Activated CD4-positive, CD25-positive, alpha-beta regulatory T cell treated with anti-CD3 and anti-CD28 coated beads, Interleukin-2, amount 50 U/mL, for 72 hours (primary cell): ENCODE measurements at regions not wholly inside any gene's neighbourhood (a gene's known extent, or its start where the extent isn't known, plus 50 kb on each side); places are given as distances from the start of the nearest gene placed in this dataset.
A peak's percentile ranks its signal among the peaks of the same experiment; 100 is the strongest.

Experiments
- DNase-seq: peaks from one replicate; pipeline ENCODE4 v3.0.0; 2021

DNA sequence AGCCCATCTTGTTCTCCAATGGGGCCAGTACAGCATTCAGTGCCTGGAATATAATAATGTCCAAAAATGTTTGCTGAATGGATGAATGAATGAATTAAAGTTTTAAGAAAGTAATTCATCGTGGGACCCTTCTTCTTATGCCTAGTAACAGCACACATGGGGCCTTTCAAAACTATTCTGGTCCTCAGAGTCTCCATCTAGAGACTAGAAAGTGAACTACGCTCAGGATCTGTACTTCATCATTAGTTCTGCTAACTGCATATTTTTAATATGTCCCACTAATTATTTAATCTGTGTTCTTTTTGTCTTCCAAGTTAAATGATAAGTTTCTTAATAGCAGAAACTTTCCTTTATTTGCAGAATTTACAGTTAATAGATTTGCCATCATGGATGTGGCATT is 172.5 kb downstream of the SMAD2 start:
- DNase-seq: no peak

DNA sequence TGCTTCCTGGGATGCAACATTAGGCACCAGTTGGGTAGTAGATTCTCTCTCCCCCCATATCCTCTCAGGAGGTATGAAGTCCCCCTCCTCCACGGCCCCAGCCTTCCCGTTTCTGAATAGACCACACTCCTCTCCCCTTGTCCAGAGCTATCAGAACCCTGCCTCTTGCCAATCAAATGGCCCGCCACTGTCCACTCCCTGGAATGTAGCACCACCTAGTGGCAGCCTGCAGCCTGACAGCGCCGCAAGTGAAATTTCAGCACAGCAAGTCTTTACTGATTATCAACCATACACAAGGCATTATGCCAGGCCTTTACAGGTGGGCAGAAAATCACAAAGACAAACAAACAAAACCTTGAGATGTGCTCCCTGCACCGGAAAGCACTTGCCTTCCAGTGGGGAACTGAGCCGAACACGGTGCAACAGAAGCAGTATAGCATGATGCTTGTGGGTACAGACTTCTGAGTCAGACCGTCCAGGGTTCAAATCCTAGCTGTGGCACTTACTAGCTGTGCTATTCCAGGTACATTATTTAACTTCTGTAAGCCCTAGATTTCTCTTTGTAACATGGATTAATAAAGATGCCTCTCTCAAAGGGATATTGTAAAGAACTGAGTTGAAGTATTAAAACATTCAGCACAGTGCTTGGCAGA is 174.0 kb downstream of the SMAD2 start:
- DNase-seq: peak; percentile 62

DNA sequence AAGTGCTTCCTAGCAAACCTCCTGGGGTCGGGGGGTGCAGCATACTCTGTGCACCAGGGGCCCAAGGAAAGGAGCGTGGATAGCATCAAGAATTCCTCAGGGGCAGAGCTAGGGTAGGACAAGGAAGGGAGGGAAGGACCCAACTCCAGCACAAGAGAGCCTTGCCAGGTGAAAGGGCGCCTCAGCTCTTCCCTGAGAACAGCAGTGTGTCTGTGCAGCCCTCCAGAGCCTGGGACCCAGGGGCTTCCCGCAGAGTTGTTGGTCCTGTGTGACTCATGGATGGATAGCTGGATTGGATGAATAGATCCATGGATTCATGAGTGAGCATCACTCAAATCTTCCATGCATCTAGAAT is 175.4 kb downstream of the SMAD2 start:
- no peak for DNase-seq

DNA sequence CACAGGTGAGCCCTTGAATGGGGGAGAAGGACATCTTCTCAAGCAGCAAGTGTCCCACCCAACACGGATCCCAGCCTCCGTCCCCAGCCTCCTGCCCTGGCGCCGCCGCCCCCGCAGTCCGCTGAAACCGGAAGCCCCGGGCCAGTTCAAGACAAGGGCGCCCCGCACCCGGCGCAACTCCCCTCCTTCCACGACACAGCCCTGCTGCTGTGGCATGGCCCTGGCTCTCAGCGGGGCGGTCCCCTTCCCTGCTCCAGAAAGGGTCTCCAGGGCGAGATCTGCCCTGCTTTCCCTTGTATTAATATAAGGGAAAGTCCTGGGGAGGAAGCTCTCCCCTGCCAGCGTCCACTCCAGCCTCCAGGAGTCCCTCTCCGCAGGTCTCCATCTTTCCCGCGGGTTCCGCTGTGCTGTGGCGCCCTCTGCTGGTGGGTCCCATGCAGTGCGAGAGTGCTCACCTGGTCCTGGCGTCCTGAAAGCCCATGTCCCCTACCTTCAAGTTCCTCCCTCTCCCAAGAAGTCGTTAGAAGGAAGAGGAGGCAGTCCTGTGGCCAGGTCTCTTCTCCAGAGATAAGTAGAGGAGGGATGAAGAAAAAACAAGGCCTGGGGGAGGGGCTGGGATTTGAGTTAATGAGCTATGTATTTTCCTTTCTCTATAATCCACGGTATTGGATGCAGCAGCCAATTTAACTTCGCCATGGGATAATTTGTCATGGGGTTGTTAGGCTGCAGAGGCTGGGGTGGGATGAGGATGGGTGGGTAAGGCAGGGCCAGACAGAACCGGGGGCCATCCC is 176.0 kb downstream of the SMAD2 start:
- peak; percentile 71 for DNase-seq

DNA sequence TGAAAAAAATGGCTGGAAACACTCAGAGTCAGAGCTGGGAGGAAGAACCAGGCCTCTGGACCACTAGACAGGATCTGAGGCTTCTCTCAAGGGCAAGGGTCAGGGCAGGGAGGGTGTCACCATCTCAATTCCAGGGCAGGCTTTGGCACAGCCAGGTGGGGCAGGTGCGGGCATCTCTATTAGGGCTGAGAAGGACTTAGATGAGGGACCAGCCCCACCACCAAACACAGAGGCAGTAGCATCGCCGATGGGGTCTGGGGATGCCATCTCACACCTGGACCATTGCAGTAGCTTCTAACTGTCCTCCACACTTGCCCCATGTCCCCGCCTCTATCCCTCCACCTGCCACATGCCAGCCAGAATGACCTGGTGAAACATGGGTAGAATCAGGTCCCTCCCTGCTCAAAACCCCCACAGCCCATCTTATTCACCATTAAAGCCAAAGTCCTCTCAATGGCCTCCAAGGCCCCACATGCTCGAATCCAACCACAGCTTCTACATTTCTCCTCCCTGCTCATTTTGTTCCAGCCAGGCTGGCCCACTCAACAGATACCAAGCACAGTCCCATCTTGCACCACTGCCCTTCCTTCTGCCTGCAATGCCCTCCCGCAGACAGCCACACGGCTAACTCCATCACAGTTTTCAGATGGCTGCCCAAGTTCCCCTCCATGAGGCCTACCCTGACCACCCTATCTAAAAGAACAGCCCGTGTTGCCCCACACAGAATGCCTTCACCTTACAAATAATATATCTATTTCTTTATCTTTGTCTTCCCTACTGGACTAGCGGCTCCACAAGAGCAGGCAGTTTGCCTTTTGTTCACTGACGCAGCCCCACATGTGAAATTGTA is 177.4 kb downstream of the SMAD2 start:
- no peak for DNase-seq

DNA sequence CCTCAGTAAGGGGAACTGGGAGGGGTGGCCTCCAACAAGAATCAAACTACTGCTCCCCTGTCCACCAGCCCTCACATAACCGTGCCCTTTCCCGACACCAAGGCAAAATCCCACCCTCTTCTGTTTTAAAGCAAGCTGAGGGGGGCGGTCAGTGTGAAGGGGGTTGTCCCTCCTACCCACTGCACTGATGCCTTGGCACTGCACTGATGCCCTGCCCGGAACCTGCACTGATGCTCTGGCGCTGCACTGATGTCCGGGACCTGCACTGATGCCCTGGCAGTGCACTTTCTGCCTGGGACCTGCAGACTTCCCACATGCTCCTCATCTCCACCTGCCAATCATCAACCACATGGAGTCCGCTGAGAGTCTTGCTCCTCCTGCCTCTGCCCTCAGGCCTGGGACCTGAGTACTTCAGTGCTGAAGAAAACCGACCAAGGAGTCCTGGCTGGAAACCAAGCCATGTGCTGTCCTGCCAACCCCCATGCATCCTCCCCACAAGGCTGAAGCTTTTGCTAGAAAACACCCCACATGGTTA is 179.5 kb downstream of the SMAD2 start:
- no peak for DNase-seq

DNA sequence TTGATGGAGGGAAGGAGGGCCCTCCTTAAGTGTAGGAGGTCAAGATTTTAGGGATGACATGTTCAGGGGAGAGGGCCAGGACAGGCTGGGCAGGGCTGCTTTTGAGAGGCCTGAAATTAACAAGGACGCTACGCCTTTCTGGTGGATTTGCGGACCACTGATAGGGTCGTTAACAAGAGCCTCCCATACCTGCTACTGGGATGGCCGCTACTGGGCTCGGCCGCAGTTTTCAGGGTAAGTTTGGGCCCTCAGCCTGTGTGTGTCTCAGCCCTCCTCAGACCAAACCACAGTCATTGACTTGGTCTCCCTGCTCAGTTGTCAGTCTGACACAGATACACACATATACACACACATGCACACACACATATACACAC is 180.9 kb downstream of the SMAD2 start:
- no peak for DNase-seq

DNA sequence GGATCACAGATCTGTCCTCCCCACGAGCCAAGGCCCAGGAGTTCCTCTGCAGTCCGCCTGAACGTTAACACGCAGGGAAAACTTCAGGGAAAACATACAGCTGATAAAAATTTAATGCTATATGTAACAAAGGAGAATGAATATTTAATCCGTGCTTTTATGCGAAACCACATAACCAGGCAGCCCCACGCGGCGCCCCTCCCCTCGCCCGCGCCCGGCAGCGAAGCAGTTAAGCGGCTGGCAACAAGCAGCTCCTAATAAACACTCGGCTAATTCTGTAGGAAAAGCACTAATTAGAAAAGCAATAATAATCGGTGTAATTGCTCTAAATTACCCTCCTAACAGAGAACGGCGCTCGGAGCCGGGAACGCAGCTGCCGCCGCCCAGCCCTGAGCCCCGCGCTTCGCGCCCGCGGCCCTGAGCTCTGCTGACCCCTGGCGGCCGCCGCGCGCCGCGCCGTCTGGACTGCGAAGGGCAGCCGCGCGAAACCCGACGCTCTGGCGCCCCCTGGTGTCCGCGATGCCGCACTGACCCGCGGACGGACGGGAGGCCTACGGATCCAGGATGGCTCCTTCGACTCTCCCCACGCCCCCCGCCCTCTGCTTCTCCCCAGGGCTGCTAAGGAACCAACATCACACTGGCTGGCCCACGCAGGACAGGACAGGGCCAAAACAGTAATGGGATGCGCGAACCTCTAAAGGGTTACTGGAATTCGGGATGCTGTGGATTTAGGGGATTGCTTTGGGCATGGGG is 181.4 kb downstream of the SMAD2 start:
- DNase-seq: peak; percentile 89

DNA sequence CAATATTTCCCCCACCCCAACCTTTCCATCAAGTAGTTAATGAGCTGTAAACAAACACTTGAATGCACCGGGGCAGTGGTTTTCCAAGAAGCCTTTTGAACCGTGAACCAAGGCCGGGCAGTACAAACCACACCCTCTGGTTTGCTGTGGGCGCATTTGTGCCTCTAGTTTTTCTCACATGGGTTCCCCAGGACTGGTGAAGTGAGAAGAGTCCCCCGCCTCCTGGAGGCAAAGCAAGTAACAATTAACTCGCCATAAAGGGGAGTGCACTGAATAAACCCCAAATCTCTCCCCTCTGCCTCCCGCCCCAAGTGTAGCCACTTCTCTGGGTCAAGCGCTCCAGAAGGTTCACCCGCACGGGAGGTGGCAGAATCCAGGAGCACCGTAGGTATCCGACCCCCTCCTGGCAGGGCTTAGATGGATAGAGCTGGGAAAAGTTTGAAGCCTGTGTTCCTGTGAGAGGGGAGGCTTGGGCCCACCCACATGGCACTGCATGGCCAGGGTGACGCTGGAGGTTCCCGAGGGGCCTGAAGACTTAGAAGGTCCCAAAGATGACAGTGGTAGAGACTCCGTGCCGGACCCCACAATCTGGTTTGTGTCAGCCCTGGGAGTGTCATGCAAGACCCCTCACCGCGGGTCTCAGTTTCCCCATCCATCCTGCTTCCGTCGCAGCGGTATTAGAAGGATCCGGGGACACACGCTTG is 182.2 kb downstream of the SMAD2 start:
- no peak for DNase-seq

DNA sequence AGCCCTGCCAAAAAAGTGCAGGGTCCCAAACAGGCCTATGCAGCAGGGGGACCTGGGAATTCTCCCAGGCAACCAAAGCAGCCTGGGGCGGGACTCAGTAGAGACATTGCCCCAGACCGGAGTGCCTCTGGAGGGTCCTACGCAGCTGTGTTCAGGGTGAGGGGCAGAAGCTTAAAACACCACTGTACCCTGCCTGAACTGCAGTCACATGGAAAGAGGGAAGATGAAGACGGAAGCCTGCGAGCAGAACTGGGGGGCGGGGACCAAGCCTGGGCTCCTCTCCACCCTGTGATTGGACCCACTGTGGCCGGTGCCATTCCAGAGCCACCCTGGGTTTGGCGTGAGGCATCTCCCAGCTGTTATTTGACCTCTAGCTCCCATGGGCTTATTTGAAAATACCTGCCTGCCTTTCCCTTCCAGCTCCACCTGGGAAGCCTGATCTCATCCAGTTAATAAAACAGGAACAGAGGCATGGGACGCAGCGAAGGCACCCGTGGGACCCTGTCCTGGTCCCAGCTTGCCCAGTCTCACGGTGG is 183.1 kb downstream of the SMAD2 start:
- no peak for DNase-seq

DNA sequence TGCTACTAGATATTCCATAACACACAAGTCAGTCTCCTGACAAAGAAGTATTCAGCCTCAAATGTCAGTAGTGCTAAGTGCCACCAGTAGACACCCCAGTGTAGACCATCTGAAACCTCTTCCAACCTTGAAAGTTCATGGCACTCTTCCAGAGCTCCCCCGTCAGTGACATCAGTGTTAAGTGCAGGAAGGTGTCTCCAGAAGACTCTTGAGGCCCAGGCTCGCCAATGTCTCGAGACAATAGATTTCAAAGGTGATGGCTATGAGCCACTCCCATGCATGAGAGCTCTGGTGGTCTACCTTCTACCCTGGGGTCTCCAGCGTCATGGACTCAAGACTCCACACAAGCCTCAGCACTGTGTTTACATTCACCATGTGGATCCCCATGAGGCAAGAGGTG is 183.8 kb downstream of the SMAD2 start:
- no peak for DNase-seq

DNA sequence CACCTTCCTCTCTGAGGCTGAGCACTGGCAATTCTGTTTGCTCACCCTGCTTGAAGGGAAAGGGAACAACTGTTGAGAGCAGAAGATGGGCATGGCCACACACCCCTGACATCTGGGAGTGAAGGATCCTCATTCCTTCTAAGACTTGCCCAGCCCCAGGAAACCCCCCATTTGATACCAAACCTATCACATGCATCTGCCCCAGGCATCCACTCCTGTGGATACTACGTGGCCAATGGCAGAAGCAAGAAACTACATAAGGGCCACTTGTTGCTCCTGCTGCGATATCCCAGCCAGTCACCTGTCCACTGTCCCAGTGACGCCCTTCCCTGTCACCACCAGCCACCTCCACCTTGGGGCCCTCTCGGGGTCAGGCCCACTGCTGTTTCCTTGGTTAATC is 185.2 kb downstream of the SMAD2 start:
- DNase-seq: no peak

DNA sequence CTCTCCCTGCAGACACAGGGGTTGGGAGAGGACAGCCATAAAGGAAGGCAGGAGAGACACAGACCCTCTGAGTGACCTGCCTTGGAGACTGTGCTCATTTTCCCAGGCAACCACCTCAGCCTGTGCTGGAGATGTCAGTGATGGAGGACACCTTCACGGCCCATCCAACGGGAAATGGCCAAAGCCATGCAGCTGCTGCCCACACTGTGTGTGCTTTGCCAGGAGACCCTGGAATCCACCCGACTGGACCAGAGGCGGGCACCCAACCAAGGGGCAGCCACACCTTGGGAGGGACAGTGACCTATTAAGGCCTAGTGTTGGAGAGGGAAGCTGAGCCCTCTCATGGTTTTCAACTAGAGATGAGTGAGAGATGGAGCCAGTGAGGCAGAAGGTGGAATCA is 192.5 kb downstream of the SMAD2 start:
- no peak for DNase-seq

DNA sequence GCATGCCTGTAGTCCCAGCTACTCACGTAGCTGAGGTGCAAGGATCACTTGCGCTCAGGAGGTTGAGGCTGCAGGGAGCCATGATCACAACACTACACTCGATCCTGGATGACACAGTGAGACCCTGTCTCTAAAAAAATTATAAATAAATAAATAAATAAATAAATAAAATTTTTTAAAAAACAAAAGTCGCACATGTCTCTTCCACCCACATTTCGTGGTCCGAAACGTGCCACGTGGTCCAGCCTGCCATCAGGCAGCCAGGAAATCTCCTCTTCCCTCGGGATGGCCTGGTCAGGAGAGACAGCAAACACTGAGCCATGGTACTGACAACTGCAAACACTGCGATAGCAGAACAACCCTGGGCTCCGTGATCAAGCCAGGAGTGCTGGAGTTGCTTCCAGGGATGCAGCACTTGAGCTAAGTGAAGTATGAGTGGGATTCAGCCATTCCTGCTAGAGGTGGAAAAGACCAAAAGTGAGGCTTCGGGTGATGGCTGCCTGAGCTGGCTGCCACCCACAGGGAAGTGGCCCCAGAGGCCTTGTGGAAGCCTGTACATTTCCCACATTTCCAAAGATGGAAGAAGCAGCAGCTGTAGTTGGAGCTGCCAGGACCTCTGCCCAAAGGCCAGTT is 193.1 kb downstream of the SMAD2 start:
- DNase-seq: no peak

DNA sequence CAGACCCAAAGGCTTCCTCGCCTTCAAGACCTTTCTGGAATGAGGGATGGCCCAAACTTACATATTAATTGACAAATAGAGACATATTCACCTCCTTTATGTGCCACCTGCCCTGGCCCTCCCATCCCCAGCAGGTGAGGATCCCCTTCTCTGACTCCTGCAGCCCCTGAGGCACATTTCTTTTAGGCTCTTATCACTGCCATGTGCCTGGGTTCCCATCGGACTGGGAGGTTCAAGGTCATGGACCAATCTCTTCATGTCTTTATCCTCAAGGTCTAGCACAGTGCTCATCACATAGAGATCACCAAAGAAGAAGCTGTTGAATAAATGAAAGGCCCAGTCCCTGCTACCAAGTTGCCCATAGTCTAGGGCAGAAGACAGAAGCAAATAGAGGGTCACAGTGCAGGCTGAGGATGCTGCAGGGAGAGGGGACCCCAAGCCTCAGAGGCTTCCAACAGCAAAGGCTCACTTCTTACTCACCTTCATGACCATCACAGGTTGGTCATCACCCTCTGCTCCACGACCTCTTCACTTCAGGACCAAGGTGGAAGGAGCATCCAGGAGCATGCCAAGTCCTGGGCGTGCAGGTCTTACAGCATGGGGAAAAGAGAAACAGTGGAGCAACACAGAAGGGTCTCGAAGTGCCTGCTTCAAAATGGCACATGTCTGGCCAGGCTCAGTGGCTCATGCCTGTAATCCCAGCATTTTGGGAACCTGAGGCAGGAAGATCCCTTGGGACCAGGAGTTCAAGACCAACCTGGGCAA is 193.9 kb downstream of the SMAD2 start:
- no peak for DNase-seq

DNA sequence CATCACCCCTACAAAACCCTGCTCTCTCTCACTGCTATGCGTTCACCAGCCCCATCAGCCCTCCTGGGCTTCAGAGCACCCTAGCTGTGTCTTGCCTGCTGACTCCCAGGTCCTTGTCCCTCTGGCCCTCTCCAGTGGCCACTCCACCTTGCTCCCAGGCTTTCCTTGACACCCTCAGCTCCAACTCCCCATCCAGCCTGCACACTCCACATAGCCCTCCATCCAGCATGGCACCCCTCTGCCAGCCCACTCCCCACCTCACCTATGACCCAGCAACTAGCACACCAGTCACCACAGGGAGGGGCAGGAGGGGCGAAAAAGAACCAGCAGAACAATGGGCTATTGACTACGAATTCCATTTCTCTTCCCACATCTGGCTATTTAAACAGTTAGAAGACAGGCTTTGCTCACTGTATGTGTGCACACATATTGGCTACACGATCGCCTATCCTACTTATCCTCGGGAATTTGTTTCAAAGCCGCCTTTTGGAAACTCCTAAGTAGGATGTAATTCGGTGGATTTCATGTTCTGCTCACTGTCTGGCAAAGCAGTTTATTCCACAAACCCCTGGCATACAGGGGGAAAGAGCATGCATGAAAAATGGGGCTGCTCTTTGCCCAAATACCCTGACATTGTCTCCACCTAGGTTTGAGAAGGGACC is 195.3 kb downstream of the SMAD2 start:
- no peak for DNase-seq

DNA sequence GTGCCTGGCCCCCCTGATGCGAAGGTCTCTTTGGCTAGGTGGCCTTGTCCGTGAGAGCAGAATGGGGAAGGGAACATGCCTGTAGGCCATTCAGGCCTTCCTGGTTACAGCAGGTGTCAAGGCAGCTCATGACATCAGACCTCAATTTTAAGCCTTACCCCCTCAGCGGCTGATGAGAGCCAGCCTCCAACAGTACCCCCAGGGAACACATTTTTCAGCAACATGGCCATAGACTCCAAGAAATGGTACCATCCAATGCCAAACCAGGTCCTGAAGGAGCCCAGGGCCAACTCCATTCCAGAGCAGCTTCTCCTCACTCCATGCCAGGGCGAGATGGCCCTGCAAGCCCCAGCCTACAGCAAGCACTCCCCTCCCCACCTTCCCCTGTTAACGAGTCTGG is 199.2 kb downstream of the SMAD2 start:
- no peak for DNase-seq

DNA sequence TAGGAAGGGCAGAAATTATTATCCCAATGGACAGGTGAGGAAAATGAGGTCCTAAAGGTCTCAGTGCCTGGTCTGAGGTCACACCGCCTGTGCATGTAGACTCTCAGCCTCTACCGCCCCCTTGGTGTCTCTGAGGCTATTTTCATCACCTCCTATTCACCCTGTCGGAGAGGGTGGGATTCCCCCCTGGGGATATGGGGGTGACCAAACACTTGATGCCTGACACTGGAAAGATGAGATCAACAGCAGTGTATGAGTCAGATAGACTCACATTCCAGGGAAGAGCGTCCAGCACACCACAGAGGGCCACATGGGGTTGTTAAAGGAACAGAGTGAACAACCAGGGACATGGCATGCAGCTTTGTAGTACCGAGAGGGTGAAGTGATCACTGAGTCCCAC is 199.7 kb downstream of the SMAD2 start:
- no peak for DNase-seq

DNA sequence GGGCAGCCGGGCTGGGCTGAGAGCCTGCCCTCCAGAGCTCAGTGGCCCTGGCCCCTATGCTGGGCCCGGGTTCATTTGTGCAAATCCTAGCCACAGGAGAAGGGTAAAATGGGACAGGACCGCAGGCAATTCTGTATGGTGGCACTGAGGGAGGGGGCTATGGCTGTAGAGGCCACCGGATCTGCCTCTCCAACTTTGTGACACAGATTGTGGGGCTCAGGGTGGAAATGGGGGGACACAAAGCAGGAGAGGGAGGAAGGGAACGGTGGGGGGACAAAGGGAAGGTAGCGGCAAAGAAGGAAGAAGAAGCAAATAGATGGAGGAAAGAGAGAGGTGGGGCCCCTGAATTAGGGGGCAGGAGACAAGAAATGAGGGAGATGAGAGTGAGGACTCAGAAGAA is 201.1 kb downstream of the SMAD2 start:
- no peak for DNase-seq

DNA sequence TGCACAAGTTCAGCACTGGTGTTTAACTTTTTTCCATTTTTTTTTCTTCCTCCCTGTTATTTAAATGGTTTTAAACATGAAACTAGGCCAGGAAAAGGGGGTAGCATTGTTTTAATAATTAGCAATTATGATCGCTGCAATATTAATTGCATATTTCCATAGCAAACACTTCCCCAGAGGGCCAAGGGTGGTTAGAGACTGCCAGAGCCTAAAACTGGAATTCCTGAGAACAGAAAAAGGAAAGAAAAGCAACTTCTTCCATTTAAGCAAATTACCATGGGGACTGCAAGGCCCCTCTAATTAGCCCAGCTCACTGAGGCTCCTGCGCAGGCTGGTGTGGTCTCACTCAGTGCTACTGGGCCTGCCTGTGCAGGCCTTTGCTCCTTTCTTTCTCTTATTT is 201.5 kb downstream of the SMAD2 start:
- DNase-seq: no peak
